Choroid plexus epithelial cell (primary cell): ENCODE measurements at regions not wholly inside any gene's neighbourhood (a gene's known extent, or its start where the extent isn't known, plus 50 kb on each side); places are given as distances from the start of the nearest gene placed in this dataset.

Experiments
- DNase-seq: peaks from one replicate; pipeline ENCODE4 v3.0.0-alpha.2; 2010; ENCODE audit warnings: low read depth
- H3K4me3 ChIP-seq: 2 replicates; pipeline ENCODE4 v1.5.1; 2011; ENCODE audit warnings: low read depth, mild to moderate bottlenecking, control low read depth, low read length, moderate library complexity
- TF ChIP-seq, protein P1 (sequence below): conservative IDR thresholded peaks from 2 replicates; pipeline ENCODE4 v1.5.1; 2011; ENCODE audit warnings: low read depth, mild to moderate bottlenecking, control low read depth, inconsistent platforms, low read length, moderate library complexity

DNA sequence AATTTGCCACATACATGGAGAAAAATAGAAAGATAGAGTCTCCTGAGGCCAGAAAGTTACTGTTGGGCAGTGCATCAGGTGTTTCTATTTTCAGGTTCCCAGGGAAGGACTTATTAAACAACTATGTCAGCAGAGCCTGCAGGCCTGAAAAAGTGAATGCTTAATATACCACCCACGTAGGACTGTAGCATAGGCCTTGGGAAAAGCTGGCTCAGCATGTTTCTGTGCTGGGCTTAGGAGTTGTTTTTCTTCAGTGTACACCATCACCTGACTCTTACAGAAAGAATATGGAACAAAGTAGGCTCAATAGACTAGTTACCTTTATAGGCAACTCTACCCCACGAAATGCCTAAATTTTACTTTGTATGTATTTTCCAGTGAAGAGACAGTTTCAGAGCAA lies 1385.9 kb downstream of the FAM133A start:
- peak; percentile 42 for DNase-seq
- TF ChIP-seq, protein P1, sequence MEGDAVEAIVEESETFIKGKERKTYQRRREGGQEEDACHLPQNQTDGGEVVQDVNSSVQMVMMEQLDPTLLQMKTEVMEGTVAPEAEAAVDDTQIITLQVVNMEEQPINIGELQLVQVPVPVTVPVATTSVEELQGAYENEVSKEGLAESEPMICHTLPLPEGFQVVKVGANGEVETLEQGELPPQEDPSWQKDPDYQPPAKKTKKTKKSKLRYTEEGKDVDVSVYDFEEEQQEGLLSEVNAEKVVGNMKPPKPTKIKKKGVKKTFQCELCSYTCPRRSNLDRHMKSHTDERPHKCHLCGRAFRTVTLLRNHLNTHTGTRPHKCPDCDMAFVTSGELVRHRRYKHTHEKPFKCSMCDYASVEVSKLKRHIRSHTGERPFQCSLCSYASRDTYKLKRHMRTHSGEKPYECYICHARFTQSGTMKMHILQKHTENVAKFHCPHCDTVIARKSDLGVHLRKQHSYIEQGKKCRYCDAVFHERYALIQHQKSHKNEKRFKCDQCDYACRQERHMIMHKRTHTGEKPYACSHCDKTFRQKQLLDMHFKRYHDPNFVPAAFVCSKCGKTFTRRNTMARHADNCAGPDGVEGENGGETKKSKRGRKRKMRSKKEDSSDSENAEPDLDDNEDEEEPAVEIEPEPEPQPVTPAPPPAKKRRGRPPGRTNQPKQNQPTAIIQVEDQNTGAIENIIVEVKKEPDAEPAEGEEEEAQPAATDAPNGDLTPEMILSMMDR: no peak
- H3K4me3 ChIP-seq: no peak overlapping the region

DNA sequence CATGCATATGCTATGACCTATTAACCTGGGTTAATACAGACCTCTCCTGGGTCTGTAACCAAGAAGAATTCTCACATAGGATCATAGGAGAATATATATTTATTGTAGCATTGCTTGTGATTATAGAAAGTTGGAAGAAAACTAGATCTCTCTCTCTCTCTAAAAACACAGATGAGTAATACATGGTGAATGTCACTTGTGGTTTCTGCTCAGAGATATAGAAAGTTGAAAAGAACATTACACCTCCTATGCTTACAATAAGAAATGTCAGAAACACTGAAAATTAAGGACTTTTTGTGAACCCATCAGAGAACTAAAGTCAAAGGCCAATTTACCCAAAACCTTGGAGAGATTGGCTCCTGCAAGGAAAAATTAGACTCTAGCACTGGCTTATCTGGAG lies 1389.5 kb downstream of the FAM133A start:
- TF ChIP-seq, protein P1: no peak
- DNase-seq: peak; percentile 43
- H3K4me3 ChIP-seq: no peak overlapping the region

DNA sequence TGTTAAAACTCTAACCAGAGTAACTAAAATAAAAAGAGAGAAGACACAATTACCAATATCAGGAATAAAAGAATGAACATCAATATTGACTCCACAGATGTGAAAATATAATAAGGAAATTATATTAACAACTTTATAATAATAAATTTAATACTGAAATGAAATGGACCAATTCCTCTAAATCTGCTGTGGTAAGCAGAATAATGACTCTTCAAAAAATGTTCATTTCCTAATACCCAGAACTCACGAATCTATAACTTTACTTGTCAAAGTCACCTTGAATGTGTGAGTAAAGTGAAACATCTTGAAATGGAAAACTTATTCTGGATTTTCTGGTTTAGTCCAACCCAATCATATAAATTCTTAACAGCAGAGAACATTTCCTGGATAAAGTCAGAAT lies 1391.1 kb downstream of the FAM133A start:
- no peak overlapping the region for H3K4me3 ChIP-seq
- DNase-seq: no peak
- TF ChIP-seq, protein P1: no peak

DNA sequence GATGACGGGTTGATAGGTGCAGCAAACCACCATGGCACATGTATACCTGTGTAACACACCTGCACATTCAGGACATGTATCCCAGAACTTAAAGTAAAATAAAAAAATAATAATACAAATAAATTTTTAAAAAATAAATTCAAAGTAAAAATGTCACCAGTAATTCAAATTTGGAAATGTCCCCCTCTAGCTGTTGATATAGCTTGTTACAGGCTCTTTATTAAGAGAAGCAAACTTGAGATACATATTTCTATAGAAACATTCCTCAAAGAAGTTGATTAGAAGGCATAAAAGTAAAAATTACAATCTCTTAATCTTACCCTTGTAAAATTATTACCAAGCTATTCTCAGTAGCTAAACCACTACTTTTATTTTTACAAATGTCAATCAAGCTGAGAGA lies 1397.0 kb downstream of the FAM133A start:
- H3K4me3 ChIP-seq: no peak overlapping the region
- TF ChIP-seq, protein P1: peak; percentile 38
- DNase-seq: peak; percentile 23

DNA sequence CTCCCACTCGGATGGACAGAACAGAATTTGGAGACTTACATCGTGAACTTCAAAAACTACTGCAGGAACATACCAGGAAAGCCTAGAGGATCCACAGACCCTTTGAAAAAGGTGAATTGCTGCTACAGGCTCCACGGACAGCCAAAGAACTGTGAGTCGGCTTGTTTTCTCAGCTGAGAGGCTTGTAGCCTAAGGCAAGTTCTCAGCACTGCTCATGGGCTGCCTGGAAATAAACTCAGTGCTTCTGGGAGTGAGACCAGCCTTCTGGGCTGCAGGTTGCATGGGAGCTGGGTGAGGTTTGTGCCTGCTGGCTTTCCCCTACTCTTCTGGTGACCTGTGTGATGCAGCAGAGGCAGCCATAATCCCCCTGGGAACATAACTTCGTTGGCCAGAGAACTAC lies 1397.6 kb downstream of the FAM133A start:
- no peak for DNase-seq
- no peak overlapping the region for H3K4me3 ChIP-seq
- TF ChIP-seq, protein P1: no peak

DNA sequence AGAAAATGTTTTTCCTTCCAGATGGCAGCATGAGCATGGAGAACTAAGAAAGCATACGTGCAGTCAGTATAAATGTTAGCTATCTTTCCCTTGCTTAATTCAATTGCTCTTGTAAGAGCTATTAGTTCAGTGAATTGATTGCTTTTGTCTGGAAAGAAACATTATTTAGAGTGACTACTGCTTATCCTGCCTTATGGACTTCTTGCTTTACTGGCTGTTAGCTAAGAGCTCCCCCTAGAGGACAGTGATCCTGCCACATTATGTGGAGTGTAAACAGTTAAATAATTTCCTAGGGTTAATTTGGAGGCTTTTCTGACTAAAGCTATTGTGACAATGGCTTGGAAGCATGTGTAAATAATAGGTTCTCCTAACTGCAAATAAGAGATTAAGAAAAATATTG lies 1402.4 kb downstream of the FAM133A start:
- peak; percentile 48 for DNase-seq
- TF ChIP-seq, protein P1: peak; percentile 57
- H3K4me3 ChIP-seq: no peak overlapping the region

DNA sequence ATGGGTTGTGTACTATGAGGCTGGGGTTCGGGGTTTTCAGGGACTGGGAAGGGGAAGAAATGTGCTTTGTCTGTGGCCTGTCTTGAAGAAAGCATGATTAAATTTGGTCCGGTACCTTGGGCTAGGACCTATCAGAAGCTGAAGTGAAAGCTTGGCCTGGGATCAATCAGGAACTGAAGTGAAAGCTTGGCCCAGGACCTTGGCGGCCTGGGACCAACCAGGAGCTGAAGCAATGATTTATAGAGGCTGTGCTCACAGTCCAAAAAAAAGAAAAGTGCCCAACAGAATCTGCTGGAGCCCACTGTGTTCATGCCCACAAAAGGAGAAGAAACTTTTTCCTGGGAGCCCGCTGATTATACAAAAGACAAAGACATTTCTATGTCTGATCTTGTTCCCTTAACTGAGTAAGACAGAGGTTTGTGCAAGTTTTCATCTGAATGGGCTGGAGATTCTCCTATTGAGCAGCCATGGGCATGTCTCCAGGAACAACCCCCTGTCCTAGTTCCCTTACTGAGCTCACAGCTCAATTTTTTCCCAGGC lies 1427.9 kb downstream of the FAM133A start:
- TF ChIP-seq, protein P1: no peak
- DNase-seq: no peak
- H3K4me3 ChIP-seq: no peak overlapping the region
